K562 (cell line): ENCODE measurements at regions not wholly inside any gene's neighbourhood (a gene's known extent, or its start where the extent isn't known, plus 50 kb on each side); places are given as distances from the start of the nearest gene placed in this dataset.

Source experiments
- ATAC-seq: fragments of 200-7000 bp; cut with Tn5 transposase; 3 replicates; pipeline ENCODE4 v1.9.1; 2020; ENCODE audit warnings: moderate library complexity
- BruUV-seq: library from RNA; stranded (reverse); fragments of 400-500 nt; replicated peaks from 2 replicates; lab custom pipeline; 2021; lab: Mats Ljungman, UMichigan
- CTCF ChIA-PET: fragments of 300-600 bp; formaldehyde crosslinking; extraction: SDS; loops from one replicate; lab custom pipeline; 2021; ENCODE audit warnings: low intra/inter-chr PET ratio; lab: Yijun Ruan, JAX
- POLR2A ChIA-PET: fragments of 300-600, 350-650 bp; sonication (Branson Sonifier 250); formaldehyde crosslinking; extraction: SDS; loops from one replicate; lab custom pipeline; 2021; ENCODE audit warnings: antibody characterized with exemption, inconsistent platforms; lab: Yijun Ruan, JAX
- DNase-seq, 4 experiments: peaks; one replicate each; pipeline versions ENCODE4 v3.0.0 to v3.0.0-alpha.2; 2011 to 2018; ENCODE audit warnings: low spot score in 3 of 4, mixed read lengths in 3 of 4; ENCODE audit errors: extremely low read depth in 1 of 4
- FAIRE-seq: peaks from 2 replicates; lab custom pipeline; 2011; peaks lifted over from hg19 to GRCh38; lab: Jason Lieb, UNC
- H2AFZ ChIP-seq: 2 replicates; pipeline ENCODE4 v1.6.0; 2011; ENCODE audit warnings: low read depth, low read length, control low read depth, inconsistent platforms
- H3K27ac ChIP-seq: fragments of 200-600 bp; 3 replicates; pipeline ENCODE4 v1.8.0; 2011; ENCODE audit warnings: low read depth, mild to moderate bottlenecking, control low read depth, inconsistent platforms, low read length, moderate library complexity, mixed read lengths; ENCODE audit errors: extremely low read depth
- H3K27me3 ChIP-seq, 2 experiments: fragments of 300-600 bp in 1 of 2; 2 replicates in 1 of 2; 3 replicates in 1 of 2; pipeline versions ENCODE4 v1.6.0 to v1.8.0; 2011; ENCODE audit warnings: inconsistent platforms in 2 of 2, low read length in 2 of 2, mild to moderate bottlenecking in 1 of 2, mixed read lengths in 1 of 2, moderate library complexity in 1 of 2; ENCODE audit not compliant: control insufficient read depth in 2 of 2, insufficient read depth in 2 of 2
- H3K36me3 ChIP-seq: fragments of 300-600 bp; 3 replicates; pipeline ENCODE4 v1.8.0; 2011; ENCODE audit warnings: mild to moderate bottlenecking, low read length, inconsistent platforms; ENCODE audit not compliant: control insufficient read depth, insufficient read depth
- H3K4me1 ChIP-seq, 2 experiments: fragments of 200-600 bp in 1 of 2; replicated peaks in 1 of 2; 2 replicates in 1 of 2; 3 replicates in 1 of 2; pipeline versions ENCODE4 v1.5.1 to v1.8.0; 2011; ENCODE audit warnings: inconsistent platforms in 2 of 2, low read length in 2 of 2, mild to moderate bottlenecking in 1 of 2, mixed read lengths in 1 of 2, moderate library complexity in 1 of 2; ENCODE audit not compliant: control insufficient read depth in 2 of 2, insufficient read depth in 2 of 2
- H3K4me2 ChIP-seq: 2 replicates; pipeline ENCODE4 v1.6.1; 2011; ENCODE audit warnings: low read length, control low read depth, inconsistent platforms, mixed read lengths; ENCODE audit not compliant: insufficient read depth
- H3K4me3 ChIP-seq: fragments of 200-600 bp; sonication (generic), shearing (Covaris generic); 2 replicates; pipeline ENCODE4 v1.5.1; 2016; ENCODE audit warnings: control low read depth, inconsistent platforms
- H3K79me2 ChIP-seq: fragments of 200-600 bp; 3 replicates; pipeline ENCODE4 v1.8.0; 2011; ENCODE audit warnings: low read length, inconsistent platforms; ENCODE audit not compliant: control insufficient read depth, insufficient read depth
- H3K9ac ChIP-seq, 2 experiments: 2 replicates each; pipeline versions ENCODE4 v1.6.0 to v1.6.1; 2011; ENCODE audit warnings: low read depth in 2 of 2, low read length in 2 of 2, control low read depth in 1 of 2, inconsistent platforms in 1 of 2, mild to moderate bottlenecking in 1 of 2, mixed read lengths in 1 of 2; ENCODE audit not compliant: insufficient read depth in 1 of 2
- H3K9me1 ChIP-seq: one replicate; pipeline ENCODE4 v1.6.0; 2011; ENCODE audit warnings: inconsistent platforms, mild to moderate bottlenecking, low read length, moderate library complexity; ENCODE audit not compliant: control insufficient read depth, insufficient read depth
- H3K9me3 ChIP-seq: replicated peaks from 2 replicates; pipeline ENCODE4 v1.5.1; 2011; ENCODE audit warnings: low read depth, low read length, inconsistent platforms; ENCODE audit not compliant: control insufficient read depth, insufficient read depth
- H4K20me1 ChIP-seq: replicated peaks from 2 replicates; pipeline ENCODE4 v1.6.1; 2011; ENCODE audit warnings: low read length, inconsistent platforms, mixed read lengths; ENCODE audit not compliant: control insufficient read depth, insufficient read depth
- CHD2 ChIP-seq: IDR thresholded peaks from 2 replicates; pipeline ENCODE4 v1.6.1; 2011; ENCODE audit warnings: low read depth, low read length
- JUN ChIP-seq, 2 experiments: sonication (generic) in 1 of 2; formaldehyde crosslinking in 1 of 2; IDR thresholded peaks; 2 replicates each; pipeline versions ENCODE4 v1.6.1 to v1.8.0; 2012 to 2022; ENCODE audit warnings: borderline replicate concordance in 2 of 2, mild to moderate bottlenecking in 2 of 2, improper control_type of control experiment in 1 of 2, low read depth in 1 of 2, low read length in 1 of 2, missing genetic modification reagents in 1 of 2
- KDM2B ChIP-seq: fragments of 250-450 bp; sonication (Bioruptor Pico); IDR thresholded peaks from 2 replicates; pipeline ENCODE4 v1.8.0; 2021; ENCODE audit warnings: mild to moderate bottlenecking, moderate library complexity
- MYC ChIP-seq, 2 experiments: fragments of 250-450 bp in 1 of 2; sonication (Bioruptor Pico) in 1 of 2; IDR thresholded peaks; 2 replicates each; pipeline versions ENCODE4 v1.5.1 to v1.6.1; 2012 to 2021; ENCODE audit warnings: low read depth in 2 of 2, borderline replicate concordance in 1 of 2, improper control_type of control experiment in 1 of 2, low read length in 1 of 2, mild to moderate bottlenecking in 1 of 2, moderate library complexity in 1 of 2
- NR4A1 ChIP-seq, 2 experiments: fragments of 250-450 bp in 1 of 2; fragments of 450-650 bp in 1 of 2; sonication (Bioruptor Pico) in 1 of 2; IDR thresholded peaks; 2 replicates each; pipeline versions ENCODE4 v1.4.0 to v1.6.1; 2016 to 2020; ENCODE audit warnings: mild to moderate bottlenecking in 2 of 2, missing compliant biosample characterization in 1 of 2, missing genetic modification characterization in 1 of 2, moderate library complexity in 1 of 2
- RBFOX2 ChIP-seq: fragments of 200-400 bp; formaldehyde crosslinking; IDR thresholded peaks from 2 replicates; pipeline ENCODE4 v1.6.1; 2017; ENCODE audit warnings: low read depth, mild to moderate bottlenecking, low read length, moderate library complexity
- RBM14 ChIP-seq: fragments of 200-400 bp; formaldehyde crosslinking; IDR thresholded peaks from 2 replicates; pipeline ENCODE4 v1.6.1; 2018; ENCODE audit warnings: low read depth, mild to moderate bottlenecking, low read length, moderate library complexity, borderline replicate concordance; ENCODE audit not compliant: insufficient read depth
- TAF1 ChIP-seq: IDR thresholded peaks from 2 replicates; pipeline ENCODE4 v1.6.1; 2011; ENCODE audit warnings: mild to moderate bottlenecking, low read length, moderate library complexity; ENCODE audit not compliant: insufficient read depth, control insufficient read depth, severe bottlenecking; ENCODE audit errors: extremely low read depth
- TBP ChIP-seq: optimal IDR thresholded peaks from 2 replicates; pipeline ENCODE3; 2011; ENCODE audit warnings: low read depth, low read length, improper control_type of control experiment
- ZC3H11A ChIP-seq: IDR thresholded peaks from 2 replicates; pipeline ENCODE4 v1.6.1; 2012; ENCODE audit warnings: low read depth, low read length, improper control_type of control experiment
- ZNF57 ChIP-seq: fragments of 450-650 bp; formaldehyde crosslinking; IDR thresholded peaks from 2 replicates; pipeline ENCODE4 v1.4.0; 2020; ENCODE audit warnings: mild to moderate bottlenecking, moderate library complexity
- WGBS: fragments of 100-300 bp; shearing (Covaris generic); methylation state at CpG from one replicate; pipeline ENCODE4 v1.1.6; 2016; ENCODE audit warnings: low coverage, mixed read lengths; ENCODE audit not compliant: insufficient coverage; ENCODE audit errors: missing lambda C conversion rate; 5-methylcytosine and 5-hydroxymethylcytosine counted together
- in situ Hi-C: fragments of 300-500 bp; cut with MboI; formaldehyde crosslinking; loops from 4 replicates; pipeline ENCODE4 v1.15.0; 2018; ENCODE audit warnings: inconsistent platforms, mixed read lengths
- intact Hi-C: fragments of 100-400 bp; cut with micrococcal nuclease; formaldehyde crosslinking; loops from 2 replicates; pipeline ENCODE4 v1.14.2; 2022
- TF ChIP-seq, protein P1 (sequence below): sonication (generic); formaldehyde crosslinking; IDR thresholded peaks from 2 replicates; pipeline ENCODE4 v1.8.0; 2023; ENCODE audit warnings: missing genetic modification reagents, mild to moderate bottlenecking, borderline replicate concordance
- TF ChIP-seq, protein P2 (sequence below), 2 experiments: fragments of 250-450 bp in 1 of 2; fragments of 450-650 bp in 1 of 2; sonication (Bioruptor Pico) in 1 of 2; IDR thresholded peaks; 2 replicates each; pipeline versions ENCODE4 v1.6.1 to v1.8.0; 2016 to 2021; ENCODE audit warnings: mild to moderate bottlenecking in 2 of 2, moderate library complexity in 2 of 2, missing compliant biosample characterization in 1 of 2, missing genetic modification characterization in 1 of 2
- TF ChIP-seq, protein P3 (sequence below): fragments of 450-650 bp; formaldehyde crosslinking; IDR thresholded peaks from 2 replicates; pipeline ENCODE4 v1.4.0; 2020; ENCODE audit warnings: mild to moderate bottlenecking, moderate library complexity

DNA sequence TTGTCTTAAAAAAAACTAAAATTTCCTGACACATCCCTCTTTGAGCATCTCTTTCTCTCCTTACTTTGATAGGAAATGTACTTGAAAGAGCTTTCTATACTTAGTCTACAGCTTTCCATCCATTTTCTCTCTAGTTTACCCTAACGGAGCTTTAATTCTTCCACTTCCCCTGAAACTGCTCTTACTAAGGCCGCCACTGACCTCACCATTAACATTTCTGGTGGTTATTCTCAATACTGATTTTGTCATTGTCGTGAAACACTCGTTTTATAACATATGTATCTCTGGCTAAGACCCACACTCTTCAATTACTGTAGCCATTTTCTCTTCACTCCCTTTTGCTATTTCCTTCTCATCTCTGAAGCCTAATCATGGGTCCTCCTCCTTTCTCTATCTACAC is 262.0 kb upstream of the FERD3L start:
- POLR2A ChIA-PET, result no interaction called here
- ATAC-seq (no peak), FAIRE-seq (no peak), DNase-seq (no peak)
- intact Hi-C loops, result no loop called here
- no peak overlapping the region for H2AFZ ChIP-seq
- H3K9ac ChIP-seq, result no peak overlapping the region
- H3K27ac ChIP-seq, result no peak overlapping the region
- H3K27me3 ChIP-seq, result no peaks in the 10 kb centered on the region
- H3K4me3 ChIP-seq, result no peak overlapping the region
- no peaks in the 10 kb centered on the region for H3K79me2 ChIP-seq
- H3K36me3 ChIP-seq, result no peaks in the 10 kb centered on the region
- H3K4me2 ChIP-seq, result no peak overlapping the region
- WGBS, result 6% methylated on average over 4 of the region's 4 CpGs
- CTCF ChIA-PET, result no interaction called here
- H3K9me3 ChIP-seq, result no peaks in the 10 kb centered on the region; the same call in 1 of the 2 replicates
- in situ Hi-C loops, result no loop called here
- no TSS peak for BruUV-seq
- no peaks in the 10 kb centered on the region for H3K4me1 ChIP-seq
- no peaks in the 10 kb centered on the region for H4K20me1 ChIP-seq
- H3K9me1 ChIP-seq, result no peaks in the 10 kb centered on the region
- TF ChIP-seq, protein P1, sequence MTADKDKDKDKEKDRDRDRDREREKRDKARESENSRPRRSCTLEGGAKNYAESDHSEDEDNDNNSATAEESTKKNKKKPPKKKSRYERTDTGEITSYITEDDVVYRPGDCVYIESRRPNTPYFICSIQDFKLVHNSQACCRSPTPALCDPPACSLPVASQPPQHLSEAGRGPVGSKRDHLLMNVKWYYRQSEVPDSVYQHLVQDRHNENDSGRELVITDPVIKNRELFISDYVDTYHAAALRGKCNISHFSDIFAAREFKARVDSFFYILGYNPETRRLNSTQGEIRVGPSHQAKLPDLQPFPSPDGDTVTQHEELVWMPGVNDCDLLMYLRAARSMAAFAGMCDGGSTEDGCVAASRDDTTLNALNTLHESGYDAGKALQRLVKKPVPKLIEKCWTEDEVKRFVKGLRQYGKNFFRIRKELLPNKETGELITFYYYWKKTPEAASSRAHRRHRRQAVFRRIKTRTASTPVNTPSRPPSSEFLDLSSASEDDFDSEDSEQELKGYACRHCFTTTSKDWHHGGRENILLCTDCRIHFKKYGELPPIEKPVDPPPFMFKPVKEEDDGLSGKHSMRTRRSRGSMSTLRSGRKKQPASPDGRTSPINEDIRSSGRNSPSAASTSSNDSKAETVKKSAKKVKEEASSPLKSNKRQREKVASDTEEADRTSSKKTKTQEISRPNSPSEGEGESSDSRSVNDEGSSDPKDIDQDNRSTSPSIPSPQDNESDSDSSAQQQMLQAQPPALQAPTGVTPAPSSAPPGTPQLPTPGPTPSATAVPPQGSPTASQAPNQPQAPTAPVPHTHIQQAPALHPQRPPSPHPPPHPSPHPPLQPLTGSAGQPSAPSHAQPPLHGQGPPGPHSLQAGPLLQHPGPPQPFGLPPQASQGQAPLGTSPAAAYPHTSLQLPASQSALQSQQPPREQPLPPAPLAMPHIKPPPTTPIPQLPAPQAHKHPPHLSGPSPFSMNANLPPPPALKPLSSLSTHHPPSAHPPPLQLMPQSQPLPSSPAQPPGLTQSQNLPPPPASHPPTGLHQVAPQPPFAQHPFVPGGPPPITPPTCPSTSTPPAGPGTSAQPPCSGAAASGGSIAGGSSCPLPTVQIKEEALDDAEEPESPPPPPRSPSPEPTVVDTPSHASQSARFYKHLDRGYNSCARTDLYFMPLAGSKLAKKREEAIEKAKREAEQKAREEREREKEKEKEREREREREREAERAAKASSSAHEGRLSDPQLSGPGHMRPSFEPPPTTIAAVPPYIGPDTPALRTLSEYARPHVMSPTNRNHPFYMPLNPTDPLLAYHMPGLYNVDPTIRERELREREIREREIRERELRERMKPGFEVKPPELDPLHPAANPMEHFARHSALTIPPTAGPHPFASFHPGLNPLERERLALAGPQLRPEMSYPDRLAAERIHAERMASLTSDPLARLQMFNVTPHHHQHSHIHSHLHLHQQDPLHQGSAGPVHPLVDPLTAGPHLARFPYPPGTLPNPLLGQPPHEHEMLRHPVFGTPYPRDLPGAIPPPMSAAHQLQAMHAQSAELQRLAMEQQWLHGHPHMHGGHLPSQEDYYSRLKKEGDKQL (CRISPR knock-in tag), result no peak
- TF ChIP-seq KDM2B (no peak), TAF1 (no peak), TBP (no peak), NR4A1 (CRISPR knock-in tag; IDR thresholded peaks at IDR 0.05) (no peak), NR4A1 (tag; IDR thresholded peaks at IDR 0.05) (no peak), RBFOX2 (no peak), RBM14 (no peak), MYC (IDR thresholded peaks at IDR 0.05; ENCODE audit: low read depth, low read length) (no peak), MYC (CRISPR knock-in tag; IDR thresholded peaks at IDR 0.05; ENCODE audit: borderline replicate concordance, low read depth) (no peak), JUN (IDR thresholded peaks at IDR 0.05; ENCODE audit: borderline replicate concordance, low read depth, low read length) (no peak), JUN (CRISPR knock-in tag; IDR thresholded peaks at IDR 0.05; ENCODE audit: borderline replicate concordance) (no peak), CHD2 (no peak), ZC3H11A (no peak), ZNF57 (CRISPR knock-in tag) (no peak)
- TF ChIP-seq, protein P2, sequence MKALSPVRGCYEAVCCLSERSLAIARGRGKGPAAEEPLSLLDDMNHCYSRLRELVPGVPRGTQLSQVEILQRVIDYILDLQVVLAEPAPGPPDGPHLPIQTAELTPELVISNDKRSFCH (CRISPR knock-in tag; IDR thresholded peaks at IDR 0.05), result no peak
- TF ChIP-seq, protein P2 (tag; IDR thresholded peaks at IDR 0.05), result no peak
- TF ChIP-seq, protein P3, sequence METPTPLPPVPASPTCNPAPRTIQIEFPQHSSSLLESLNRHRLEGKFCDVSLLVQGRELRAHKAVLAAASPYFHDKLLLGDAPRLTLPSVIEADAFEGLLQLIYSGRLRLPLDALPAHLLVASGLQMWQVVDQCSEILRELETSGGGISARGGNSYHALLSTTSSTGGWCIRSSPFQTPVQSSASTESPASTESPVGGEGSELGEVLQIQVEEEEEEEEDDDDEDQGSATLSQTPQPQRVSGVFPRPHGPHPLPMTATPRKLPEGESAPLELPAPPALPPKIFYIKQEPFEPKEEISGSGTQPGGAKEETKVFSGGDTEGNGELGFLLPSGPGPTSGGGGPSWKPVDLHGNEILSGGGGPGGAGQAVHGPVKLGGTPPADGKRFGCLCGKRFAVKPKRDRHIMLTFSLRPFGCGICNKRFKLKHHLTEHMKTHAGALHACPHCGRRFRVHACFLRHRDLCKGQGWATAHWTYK (CRISPR knock-in tag), result no peak
